Thyroid gland (tissue), 4 donors: ENCODE measurements at regions not wholly inside any gene's neighbourhood (a gene's known extent, or its start where the extent isn't known, plus 50 kb on each side); places are given as distances from the start of the nearest gene placed in this dataset.

Experiments
- DNase-seq, 2 donors: peaks; one replicate each; pipeline ENCODE4 v3.0.0-alpha.2; 2019
- H3K27ac ChIP-seq, 3 donors: fragments of 200-600 bp; sonication (generic); 1 replicate in 2 of 3; 2 replicates in 1 of 3; pipeline ENCODE4 v1.5.1; 2016 to 2019; ENCODE audit warnings: mild to moderate bottlenecking in 1 of 3, moderate library complexity in 1 of 3
- H3K27me3 ChIP-seq: fragments of 200-600 bp; sonication (generic); one replicate; pipeline ENCODE4 v1.5.1; 2019
- H3K36me3 ChIP-seq, 2 donors: fragments of 200-600 bp; sonication (generic); one replicate each; pipeline ENCODE4 v1.5.1; 2016 to 2019
- H3K4me1 ChIP-seq, 2 donors: fragments of 200-600 bp; sonication (generic); one replicate each; pipeline ENCODE4 v1.5.1; 2017 to 2019
- H3K4me3 ChIP-seq, 3 donors: fragments of 200-600 bp; sonication (generic); replicated peaks in 1 of 3; 1 replicate in 2 of 3; 2 replicates in 1 of 3; pipeline ENCODE4 v1.5.1; 2016; ENCODE audit warnings: mild to moderate bottlenecking in 1 of 3
- H3K9me3 ChIP-seq: fragments of 200-600 bp; sonication (generic); one replicate; pipeline ENCODE4 v1.5.1; 2017
- POLR2A ChIP-seq, 2 donors: fragments of 450-650 bp; IDR thresholded peaks; one replicate each; pipeline ENCODE4 v1.6.1; 2017; ENCODE audit warnings: antibody characterized with exemption in 2 of 2, mild to moderate bottlenecking in 2 of 2, moderate library complexity in 1 of 2
- WGBS, 2 donors: methylation state at CpG; one replicate each; pipeline ENCODE4 v1.1.5; 2017; 5-methylcytosine and 5-hydroxymethylcytosine counted together
- intact Hi-C: fragments of 100-400 bp; cut with DNase I; formaldehyde crosslinking; loops from one replicate; pipeline ENCODE4 v1.15.1; 2023
- TF ChIP-seq, protein P1 (sequence below), 6 experiments: fragments of 200-600 bp in 3 of 6; fragments of 450-650 bp in 3 of 6; sonication (generic) in 3 of 6; IDR thresholded peaks; one replicate each; pipeline ENCODE4 v1.5.1; 2016 to 2019; ENCODE audit warnings: antibody characterized with exemption in 6 of 6, mild to moderate bottlenecking in 2 of 6, inconsistent platforms in 1 of 6, moderate library complexity in 1 of 6

DNA sequence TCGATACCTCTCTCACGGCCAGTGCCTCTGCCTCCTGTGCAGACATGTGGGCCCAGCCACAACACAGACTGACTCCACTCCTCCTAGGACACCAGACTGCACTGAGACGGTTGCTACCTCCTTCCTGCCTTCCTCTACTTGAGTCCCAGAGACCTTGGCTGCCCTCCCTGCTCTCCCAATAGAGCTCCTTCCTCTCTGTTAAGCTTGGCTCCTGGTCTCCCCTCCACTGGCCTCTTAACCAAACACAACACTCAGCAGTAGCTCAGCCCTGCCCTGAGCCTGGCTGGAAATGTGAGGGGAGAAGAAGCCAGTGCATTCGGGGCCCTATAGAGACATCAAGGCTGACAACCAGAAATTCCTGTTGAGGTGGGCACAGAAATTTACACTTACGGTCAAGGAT, 102.0 kb downstream of the HTR5A start:
- DNase-seq = no peak
- H3K4me3 ChIP-seq = no peak overlapping the region
- H3K36me3 ChIP-seq = no peaks in the 10 kb centered on the region
- H3K27me3 ChIP-seq = no peaks in the 10 kb centered on the region
- TF ChIP-seq, protein P1, sequence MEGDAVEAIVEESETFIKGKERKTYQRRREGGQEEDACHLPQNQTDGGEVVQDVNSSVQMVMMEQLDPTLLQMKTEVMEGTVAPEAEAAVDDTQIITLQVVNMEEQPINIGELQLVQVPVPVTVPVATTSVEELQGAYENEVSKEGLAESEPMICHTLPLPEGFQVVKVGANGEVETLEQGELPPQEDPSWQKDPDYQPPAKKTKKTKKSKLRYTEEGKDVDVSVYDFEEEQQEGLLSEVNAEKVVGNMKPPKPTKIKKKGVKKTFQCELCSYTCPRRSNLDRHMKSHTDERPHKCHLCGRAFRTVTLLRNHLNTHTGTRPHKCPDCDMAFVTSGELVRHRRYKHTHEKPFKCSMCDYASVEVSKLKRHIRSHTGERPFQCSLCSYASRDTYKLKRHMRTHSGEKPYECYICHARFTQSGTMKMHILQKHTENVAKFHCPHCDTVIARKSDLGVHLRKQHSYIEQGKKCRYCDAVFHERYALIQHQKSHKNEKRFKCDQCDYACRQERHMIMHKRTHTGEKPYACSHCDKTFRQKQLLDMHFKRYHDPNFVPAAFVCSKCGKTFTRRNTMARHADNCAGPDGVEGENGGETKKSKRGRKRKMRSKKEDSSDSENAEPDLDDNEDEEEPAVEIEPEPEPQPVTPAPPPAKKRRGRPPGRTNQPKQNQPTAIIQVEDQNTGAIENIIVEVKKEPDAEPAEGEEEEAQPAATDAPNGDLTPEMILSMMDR (IDR thresholded peaks at IDR 0.05) = no peak
- TF ChIP-seq POLR2A (IDR thresholded peaks at IDR 0.05) = no peak
- WGBS, 2 donors = 44 to 57% methylated on average over 5 of the region's 5 CpGs
- intact Hi-C loops = no loop called here
- no peaks in the 10 kb centered on the region for H3K4me1 ChIP-seq
- H3K27ac ChIP-seq = no peak overlapping the region
- no peaks in the 10 kb centered on the region for H3K9me3 ChIP-seq

GRCh38 chr7:155173905-155174304, 103.8 kb downstream of the HTR5A start:
- no peak overlapping the region for H3K4me3 ChIP-seq
- no peaks in the 10 kb centered on the region for H3K27me3 ChIP-seq
- 84% methylated on average over 9 of the region's 9 CpGs for WGBS, 2 donors
- no peak for DNase-seq
- TF ChIP-seq POLR2A (IDR thresholded peaks at IDR 0.05) = no peak
- TF ChIP-seq, protein P1 (IDR thresholded peaks at IDR 0.05) = no peak
- intact Hi-C loops = no loop called here
- H3K9me3 ChIP-seq = no peaks in the 10 kb centered on the region
- H3K36me3 ChIP-seq = no peaks in the 10 kb centered on the region
- H3K27ac ChIP-seq = no peak overlapping the region
- H3K4me1 ChIP-seq = no peaks in the 10 kb centered on the region

GRCh38 chr7:155178096-155178495, 108.0 kb downstream of the HTR5A start:
- 96 to 99% methylated on average over 2 of the region's 2 CpGs for WGBS, 2 donors
- no peaks in the 10 kb centered on the region for H3K9me3 ChIP-seq
- DNase-seq = no peak
- intact Hi-C loops = no loop called here
- no peak overlapping the region for H3K4me3 ChIP-seq
- H3K27me3 ChIP-seq = no peaks in the 10 kb centered on the region
- H3K27ac ChIP-seq = no peak overlapping the region
- no peaks in the 10 kb centered on the region for H3K4me1 ChIP-seq
- H3K36me3 ChIP-seq = no peaks in the 10 kb centered on the region
- TF ChIP-seq POLR2A (IDR thresholded peaks at IDR 0.05) = no peak
- TF ChIP-seq, protein P1 (IDR thresholded peaks at IDR 0.05) = no peak

DNA sequence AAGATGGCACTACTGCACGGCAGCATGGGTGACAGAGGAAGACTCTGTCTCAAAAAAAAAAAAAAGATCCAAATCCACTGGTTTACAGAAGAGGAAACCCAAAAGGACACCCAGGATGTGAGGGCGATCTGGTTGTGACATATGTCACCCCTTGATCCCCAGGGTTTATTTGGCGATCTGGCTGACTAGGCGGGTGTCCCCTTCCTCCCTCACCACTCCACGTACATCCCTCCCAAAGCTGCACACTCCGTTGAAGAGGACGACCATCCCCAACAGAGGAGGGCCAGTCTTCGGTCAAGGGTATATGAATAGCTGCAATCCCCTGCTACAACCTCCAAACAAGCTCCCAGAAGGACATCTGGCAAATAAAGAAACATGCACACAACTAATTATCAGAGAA, 111.6 kb downstream of the HTR5A start:
- Histone ChIP-seq H3K27ac (no peak overlapping the region), H3K9me3 (no peaks in the 10 kb centered on the region), H3K27me3 (no peaks in the 10 kb centered on the region), H3K36me3 (no peaks in the 10 kb centered on the region), H3K4me1 (no peaks in the 10 kb centered on the region), H3K4me3 (no peak overlapping the region)
- no peak for DNase-seq
- WGBS, 2 donors = 83 to 87% methylated on average over 8 of the region's 8 CpGs
- TF ChIP-seq, protein P1 (IDR thresholded peaks at IDR 0.05) = no peak
- no peak for TF ChIP-seq POLR2A (IDR thresholded peaks at IDR 0.05)
- intact Hi-C loops = no loop called here

- H3K27ac ChIP-seq = no peak overlapping the region
- intact Hi-C loops = no loop called here
- 96 to 98% methylated on average over 6 to 8 of the region's 8 CpGs for WGBS, 2 donors
These were observed 112.4 kb downstream of the HTR5A start for GRCh38 chr7:155182406-155182970.

More at GRCh38 chr7:155182406-155182970, 112.4 kb downstream of the HTR5A start:
- TF ChIP-seq POLR2A (IDR thresholded peaks at IDR 0.05) = no peak
- TF ChIP-seq, protein P1 (IDR thresholded peaks at IDR 0.05) = no peak
- Histone ChIP-seq H3K9me3 (no peaks in the 10 kb centered on the region), H3K4me1 (no peaks in the 10 kb centered on the region), H3K36me3 (no peaks in the 10 kb centered on the region), H3K4me3 (no peak overlapping the region), H3K27me3 (no peaks in the 10 kb centered on the region)
- no peak for DNase-seq
